Heart right ventricle (tissue), 16 donors: ENCODE measurements at regions not wholly inside any gene's neighbourhood (a gene's known extent, or its start where the extent isn't known, plus 50 kb on each side); places are given as distances from the start of the nearest gene placed in this dataset.

Experiments
- ATAC-seq, 8 donors: fragments of 200-7000 bp; cut with Tn5 transposase; one replicate each; pipeline ENCODE4 v1.9.1; 2020; ENCODE audit warnings: mild to moderate bottlenecking in 8 of 8, moderate library complexity in 8 of 8, moderate number of reproducible peaks in 1 of 8
- DNase-seq, 2 donors: peaks; one replicate each; pipeline ENCODE4 v3.0.0-alpha.2; 2020
- H3K27ac ChIP-seq, 10 donors: fragments of 200-600 bp; sonication (generic) in 2 of 10; one replicate each; pipeline versions ENCODE4 v1.5.0 to v1.8.0; 2020 to 2022; ENCODE audit warnings: mild to moderate bottlenecking in 3 of 10
- H3K27me3 ChIP-seq, 7 donors: fragments of 200-600 bp; one replicate each; pipeline ENCODE4 v1.8.0; 2021 to 2022; ENCODE audit warnings: mild to moderate bottlenecking in 2 of 7
- H3K36me3 ChIP-seq, 9 donors: fragments of 200-600 bp; sonication (generic) in 1 of 9; one replicate each; pipeline versions ENCODE4 v1.5.0 to v1.8.0; 2020 to 2022; ENCODE audit warnings: mild to moderate bottlenecking in 2 of 9
- H3K4me1 ChIP-seq, 9 donors: fragments of 200-600 bp; sonication (generic) in 1 of 9; one replicate each; pipeline versions ENCODE4 v1.5.0 to v1.8.0; 2020 to 2022; ENCODE audit warnings: mild to moderate bottlenecking in 4 of 9
- H3K4me3 ChIP-seq, 10 donors: fragments of 200-600 bp; sonication (generic) in 2 of 10; one replicate each; pipeline versions ENCODE4 v1.5.0 to v1.8.0; 2020 to 2022; ENCODE audit warnings: mild to moderate bottlenecking in 7 of 10, moderate library complexity in 2 of 10
- H3K9me3 ChIP-seq, 11 donors: fragments of 200-600 bp in 10 of 11; sonication (generic) in 2 of 11; one replicate each; pipeline versions ENCODE4 v1.5.0 to v1.8.0; 2013 to 2022; ENCODE audit warnings: mild to moderate bottlenecking in 2 of 11, control low read depth in 1 of 11, moderate library complexity in 1 of 11
- CTCF ChIP-seq, 9 donors: fragments of 200-600 bp; sonication (generic) in 2 of 9; IDR thresholded peaks; one replicate each; pipeline versions ENCODE4 v1.5.0 to v1.8.0; 2021 to 2022; ENCODE audit warnings: antibody characterized with exemption in 9 of 9, mild to moderate bottlenecking in 5 of 9, moderate library complexity in 1 of 9
- WGBS, 2 donors: extraction: QIAGEN DNeasy Blood & Tissue Kit; methylation state at CpG; one replicate each; pipeline ENCODE4 v1.1.7; 2013; ENCODE audit warnings: inconsistent platforms in 1 of 2; 5-methylcytosine and 5-hydroxymethylcytosine counted together
- intact Hi-C, 10 donors: fragments of 100-400 bp; cut with DNase I; formaldehyde crosslinking; loops; one replicate each; pipeline versions ENCODE4 v1.11.1 to v1.14.2; 2022
- donor health status: Arrhythmogenic right ventricular cardiomyopathy.
- donor health status: ischemic (EF 13 %, LVEDD 7.1; RV severe dilation, severe dysfunction).
- donor health status: healthy with polysubstance abuse.
- donor health status: DM: no; HTN: yes; CAD: no.
- donor health status: DM: no; HTN: no; CAD: no.
- donor health status: ischemic (EF 25% LVEDD 6.9; RV normal size, moderate dysfunction).
- donor health status: ischemic (EF 25% LVEDD 5.7; RV mildly dilated, moderate dysfunction).
- donor health status: healthy.
- donor health status: DM: yes; HTN: yes; CAD: no.
- donor health status: Ischemic cardiomyopathy.
- donor health status: ischemic (EF 35%, LVEDD 5.7; RV mildly dilated, moderate dysfunction).
- donor health status: nonischemic (EF 11% LVEDD 7.7; RV severe dilation, severe dysfunction).
- donor health status: DM: yes; HTN: yes; CAD: no.
- donor health status: PGD.
- donor health status: ischemic (EF 29% LVEDD 5.4; RV normal size, mild dysfunction).
- donor health status: nonischemic (EF 23%, LVEDD 6.1; RV moderate dilation, normal function).

- no peak for TF ChIP-seq CTCF (IDR thresholded peaks at IDR 0.05)
- peaks cover 0 to 7% (median 0%) of the 10 kb centered on the region in 7 donors for H3K27me3 ChIP-seq
- WGBS, 2 donors: 57 to 74% methylated on average over 5 of the region's 5 CpGs
- H3K4me1 ChIP-seq: no peaks in the 10 kb centered on the region
- H3K27ac ChIP-seq: no peak overlapping the region
- no peak overlapping the region for H3K4me3 ChIP-seq
- H3K9me3 ChIP-seq: no peaks in the 10 kb centered on the region
- no peaks in the 10 kb centered on the region for H3K36me3 ChIP-seq
- intact Hi-C loops: no loop called here
- DNase-seq (no peak), ATAC-seq (no peak)
Observed at GRCh38 chr11:116400081-116400480, 372.7 kb downstream of the BUD13 start.

- H3K4me3 ChIP-seq: no peak overlapping the region
- TF ChIP-seq CTCF (IDR thresholded peaks at IDR 0.05): no peak
- no peaks in the 10 kb centered on the region for H3K36me3 ChIP-seq
- peaks cover 0 to 5% (median 0%) of the 10 kb centered on the region in 7 donors for H3K27me3 ChIP-seq
- H3K27ac ChIP-seq: no peak overlapping the region
- ATAC-seq (no peak), DNase-seq (no peak)
- no peaks in the 10 kb centered on the region for H3K4me1 ChIP-seq
- intact Hi-C loops: no loop called here
- H3K9me3 ChIP-seq: peaks cover 0 to 15% (median 0%) of the 10 kb centered on the region in 11 donors
- 60 to 65% methylated on average over 4 of the region's 4 CpGs for WGBS, 2 donors
Observed at GRCh38 chr11:116397602-116398084, 375.1 kb downstream of the BUD13 start.

- 59 to 79% methylated on average over 2 of the region's 2 CpGs for WGBS, 2 donors
- TF ChIP-seq CTCF (IDR thresholded peaks at IDR 0.05): no peak
- peaks cover 0 to 10% (median 0%) of the 10 kb centered on the region in 7 donors for H3K27me3 ChIP-seq
- intact Hi-C loops: no loop called here
- peaks cover 0 to 15% (median 0%) of the 10 kb centered on the region in 11 donors for H3K9me3 ChIP-seq
- no peaks in the 10 kb centered on the region for H3K36me3 ChIP-seq
- DNase-seq (no peak), ATAC-seq (no peak)
- no peak overlapping the region for H3K4me3 ChIP-seq
- H3K4me1 ChIP-seq: no peaks in the 10 kb centered on the region
- no peak overlapping the region for H3K27ac ChIP-seq
Observed at GRCh38 chr11:116396331-116396730, 376.5 kb downstream of the BUD13 start.

- Histone ChIP-seq H3K27me3 (peaks cover 0 to 11% (median 0%) of the 10 kb centered on the region in 7 donors), H3K27ac (no peak overlapping the region), H3K9me3 (peaks cover 0 to 15% (median 0%) of the 10 kb centered on the region in 11 donors), H3K4me1 (no peaks in the 10 kb centered on the region), H3K36me3 (no peaks in the 10 kb centered on the region), H3K4me3 (no peak overlapping the region)
- intact Hi-C loops: no loop called here
- ATAC-seq (no peak), DNase-seq (no peak)
- no peak for TF ChIP-seq CTCF (IDR thresholded peaks at IDR 0.05)
- 71 to 76% methylated on average over 3 of the region's 3 CpGs for WGBS, 2 donors
Observed at GRCh38 chr11:116394022-116394421, 378.8 kb downstream of the BUD13 start.
